K562 (cell line): ENCODE measurements at regions not wholly inside any gene's neighbourhood (a gene's known extent, or its start where the extent isn't known, plus 50 kb on each side); places are given as distances from the start of the nearest gene placed in this dataset.

Experiments used
- ATAC-seq: fragments of 200-7000 bp; cut with Tn5 transposase; 3 replicates; pipeline ENCODE4 v1.9.1; 2020; ENCODE audit warnings: moderate library complexity
- BruUV-seq: library from RNA; stranded (reverse); fragments of 400-500 nt; replicated peaks from 2 replicates; lab custom pipeline; 2021; lab: Mats Ljungman, UMichigan
- CTCF ChIA-PET: fragments of 300-600 bp; formaldehyde crosslinking; extraction: SDS; loops from one replicate; lab custom pipeline; 2021; ENCODE audit warnings: low intra/inter-chr PET ratio; lab: Yijun Ruan, JAX
- POLR2A ChIA-PET: fragments of 300-600, 350-650 bp; sonication (Branson Sonifier 250); formaldehyde crosslinking; extraction: SDS; loops from one replicate; lab custom pipeline; 2021; ENCODE audit warnings: antibody characterized with exemption, inconsistent platforms; lab: Yijun Ruan, JAX
- DNase-seq, 4 experiments: peaks; one replicate each; pipeline versions ENCODE4 v3.0.0 to v3.0.0-alpha.2; 2011 to 2018; ENCODE audit warnings: low spot score in 3 of 4, mixed read lengths in 3 of 4; ENCODE audit errors: extremely low read depth in 1 of 4
- FAIRE-seq: peaks from 2 replicates; lab custom pipeline; 2011; peaks lifted over from hg19 to GRCh38; lab: Jason Lieb, UNC
- H2AFZ ChIP-seq: 2 replicates; pipeline ENCODE4 v1.6.0; 2011; ENCODE audit warnings: low read depth, low read length, control low read depth, inconsistent platforms
- H3K27ac ChIP-seq: fragments of 200-600 bp; 3 replicates; pipeline ENCODE4 v1.8.0; 2011; ENCODE audit warnings: low read depth, mild to moderate bottlenecking, control low read depth, inconsistent platforms, low read length, moderate library complexity, mixed read lengths; ENCODE audit errors: extremely low read depth
- H3K27me3 ChIP-seq, 2 experiments: fragments of 300-600 bp in 1 of 2; 2 replicates in 1 of 2; 3 replicates in 1 of 2; pipeline versions ENCODE4 v1.6.0 to v1.8.0; 2011; ENCODE audit warnings: inconsistent platforms in 2 of 2, low read length in 2 of 2, mild to moderate bottlenecking in 1 of 2, mixed read lengths in 1 of 2, moderate library complexity in 1 of 2; ENCODE audit not compliant: control insufficient read depth in 2 of 2, insufficient read depth in 2 of 2
- H3K36me3 ChIP-seq: fragments of 300-600 bp; 3 replicates; pipeline ENCODE4 v1.8.0; 2011; ENCODE audit warnings: mild to moderate bottlenecking, low read length, inconsistent platforms; ENCODE audit not compliant: control insufficient read depth, insufficient read depth
- H3K4me1 ChIP-seq, 2 experiments: fragments of 200-600 bp in 1 of 2; replicated peaks in 1 of 2; 2 replicates in 1 of 2; 3 replicates in 1 of 2; pipeline versions ENCODE4 v1.5.1 to v1.8.0; 2011; ENCODE audit warnings: inconsistent platforms in 2 of 2, low read length in 2 of 2, mild to moderate bottlenecking in 1 of 2, mixed read lengths in 1 of 2, moderate library complexity in 1 of 2; ENCODE audit not compliant: control insufficient read depth in 2 of 2, insufficient read depth in 2 of 2
- H3K4me2 ChIP-seq: 2 replicates; pipeline ENCODE4 v1.6.1; 2011; ENCODE audit warnings: low read length, control low read depth, inconsistent platforms, mixed read lengths; ENCODE audit not compliant: insufficient read depth
- H3K4me3 ChIP-seq: fragments of 200-600 bp; sonication (generic), shearing (Covaris generic); 2 replicates; pipeline ENCODE4 v1.5.1; 2016; ENCODE audit warnings: control low read depth, inconsistent platforms
- H3K79me2 ChIP-seq: fragments of 200-600 bp; 3 replicates; pipeline ENCODE4 v1.8.0; 2011; ENCODE audit warnings: low read length, inconsistent platforms; ENCODE audit not compliant: control insufficient read depth, insufficient read depth
- H3K9ac ChIP-seq, 2 experiments: 2 replicates each; pipeline versions ENCODE4 v1.6.0 to v1.6.1; 2011; ENCODE audit warnings: low read depth in 2 of 2, low read length in 2 of 2, control low read depth in 1 of 2, inconsistent platforms in 1 of 2, mild to moderate bottlenecking in 1 of 2, mixed read lengths in 1 of 2; ENCODE audit not compliant: insufficient read depth in 1 of 2
- H3K9me1 ChIP-seq: one replicate; pipeline ENCODE4 v1.6.0; 2011; ENCODE audit warnings: inconsistent platforms, mild to moderate bottlenecking, low read length, moderate library complexity; ENCODE audit not compliant: control insufficient read depth, insufficient read depth
- H3K9me3 ChIP-seq: replicated peaks from 2 replicates; pipeline ENCODE4 v1.5.1; 2011; ENCODE audit warnings: low read depth, low read length, inconsistent platforms; ENCODE audit not compliant: control insufficient read depth, insufficient read depth
- H4K20me1 ChIP-seq: replicated peaks from 2 replicates; pipeline ENCODE4 v1.6.1; 2011; ENCODE audit warnings: low read length, inconsistent platforms, mixed read lengths; ENCODE audit not compliant: control insufficient read depth, insufficient read depth
- DNMT1 ChIP-seq: fragments of 450-650 bp; IDR thresholded peaks from 2 replicates; pipeline ENCODE4 v1.6.1; 2016; ENCODE audit warnings: antibody characterized with exemption, mild to moderate bottlenecking
- GABPA ChIP-seq: fragments of 200-800 bp; sonication (Bioruptor generic); conservative IDR thresholded peaks from 2 replicates; pipeline ENCODE4 v1.6.1; 2016; ENCODE audit warnings: low read depth, missing genetic modification characterization, missing compliant biosample characterization
- MTF1 ChIP-seq: fragments of 250-450 bp; sonication (Bioruptor Pico); IDR thresholded peaks from 2 replicates; pipeline ENCODE4 v1.9.0; 2021; ENCODE audit warnings: moderate library complexity, mild to moderate bottlenecking, inconsistent platforms, borderline replicate concordance
- RAD21 ChIP-seq, 2 experiments: fragments of 250-450 bp in 1 of 2; fragments of 450-650 bp in 1 of 2; sonication (Bioruptor Pico) in 1 of 2; formaldehyde crosslinking in 1 of 2; IDR thresholded peaks in 1 of 2; conservative IDR thresholded peaks in 1 of 2; 2 replicates each; pipeline versions ENCODE4 v1.4.0 to v1.8.0; 2020 to 2022; ENCODE audit warnings: mild to moderate bottlenecking in 2 of 2, moderate library complexity in 1 of 2
- SNIP1 ChIP-seq: fragments of 450-650 bp; IDR thresholded peaks from 2 replicates; pipeline ENCODE4 v1.7.1; 2017; ENCODE audit warnings: low read depth, mild to moderate bottlenecking
- ZNF449 ChIP-seq: fragments of 250-450 bp; sonication (Bioruptor Pico); IDR thresholded peaks from 2 replicates; pipeline ENCODE4 v1.8.0; 2022; ENCODE audit warnings: moderate library complexity, mild to moderate bottlenecking, inconsistent platforms
- ZNF639 ChIP-seq, 2 experiments: fragments of 200-800 bp in 1 of 2; sonication (Bioruptor generic) in 1 of 2; sonication (generic) in 1 of 2; formaldehyde crosslinking in 1 of 2; IDR thresholded peaks in 1 of 2; conservative IDR thresholded peaks in 1 of 2; 2 replicates each; pipeline versions ENCODE4 v1.5.0 to v1.6.1; 2016 to 2020; ENCODE audit warnings: missing compliant biosample characterization in 1 of 2, missing genetic modification characterization in 1 of 2, missing genetic modification reagents in 1 of 2
- ZNF830 ChIP-seq: fragments of 250-450 bp; sonication (Bioruptor Pico); IDR thresholded peaks from 2 replicates; pipeline ENCODE4 v1.5.0; 2021; ENCODE audit warnings: mild to moderate bottlenecking
- WGBS: fragments of 100-300 bp; shearing (Covaris generic); methylation state at CpG from one replicate; pipeline ENCODE4 v1.1.6; 2016; ENCODE audit warnings: low coverage, mixed read lengths; ENCODE audit not compliant: insufficient coverage; ENCODE audit errors: missing lambda C conversion rate; 5-methylcytosine and 5-hydroxymethylcytosine counted together
- in situ Hi-C: fragments of 300-500 bp; cut with MboI; formaldehyde crosslinking; loops from 4 replicates; pipeline ENCODE4 v1.15.0; 2018; ENCODE audit warnings: inconsistent platforms, mixed read lengths
- intact Hi-C: fragments of 100-400 bp; cut with micrococcal nuclease; formaldehyde crosslinking; loops from 2 replicates; pipeline ENCODE4 v1.14.2; 2022

- no peak overlapping the region for H3K4me2 ChIP-seq
- ChIA-PET CTCF (no interaction called here), POLR2A (no interaction called here)
- ATAC-seq (no peak), FAIRE-seq (no peak), DNase-seq (no peak)
- H3K27me3 ChIP-seq: no peaks in the 10 kb centered on the region; a peak in 1 of 5 replicates
- no peak overlapping the region for H3K27ac ChIP-seq
- no peak overlapping the region for H3K9ac ChIP-seq
- 11% methylated on average over 4 of the region's 4 CpGs for WGBS
- no peaks in the 10 kb centered on the region for H3K79me2 ChIP-seq
- no TSS peak for BruUV-seq
- H3K4me1 ChIP-seq: no peaks in the 10 kb centered on the region
- no peak overlapping the region for H2AFZ ChIP-seq
- no peaks in the 10 kb centered on the region for H4K20me1 ChIP-seq
- no peak for TF ChIP-seq SNIP1
- no peak for TF ChIP-seq DNMT1
- no peak for TF ChIP-seq MTF1 (CRISPR knock-in tag)
- H3K9me1 ChIP-seq: no peaks in the 10 kb centered on the region
- intact Hi-C loops (no loop called here), in situ Hi-C loops (no loop called here)
- H3K9me3 ChIP-seq: no peaks in the 10 kb centered on the region
- no peaks in the 10 kb centered on the region for H3K36me3 ChIP-seq
- H3K4me3 ChIP-seq: no peak overlapping the region
Observed at GRCh38 chr12:25771476-25771875, 187.0 kb upstream of the RASSF8 start.

- Histone ChIP-seq H3K4me2 (no peak overlapping the region), H3K9me3 (no peaks in the 10 kb centered on the region), H2AFZ (no peak overlapping the region), H3K36me3 (no peaks in the 10 kb centered on the region), H4K20me1 (no peaks in the 10 kb centered on the region), H3K79me2 (no peaks in the 10 kb centered on the region), H3K27me3 (no peaks in the 10 kb centered on the region; a peak in 1 of 5 replicates), H3K27ac (no peak overlapping the region), H3K4me3 (no peak overlapping the region), H3K4me1 (no peaks in the 10 kb centered on the region), H3K9ac (no peak overlapping the region), H3K9me1 (no peaks in the 10 kb centered on the region)
- CTCF ChIA-PET: no interaction called here
- intact Hi-C loops (no loop called here), in situ Hi-C loops (no loop called here)
- DNase-seq (peak in 1 of 4 experiments; percentile 1), FAIRE-seq (no peak), ATAC-seq (no peak)
- BruUV-seq: no TSS peak
- POLR2A ChIA-PET: no interaction called here
- 0% methylated on average over 4 of the region's 4 CpGs for WGBS
- TF ChIP-seq ZNF639 (CRISPR knock-in tag; conservative IDR thresholded peaks at IDR 0.05 in 1 of 2, IDR thresholded peaks at IDR 0.05 in 1 of 2) (0 out of 4 replicates have a peak, but pooled peaks of 1 of the 2 experiments have one; percentile 32), RAD21 (CRISPR knock-in tag; conservative IDR thresholded peaks at IDR 0.05 in 1 of 2, IDR thresholded peaks at IDR 0.05 in 1 of 2) (0 out of 4 replicates have a peak, but pooled peaks of 1 of the 2 experiments have one; percentile 13), GABPA (tag) (0 out of 2 replicates have a peak, but pooled peaks have one; percentile 15), ZNF830 (no peak), ZNF449 (CRISPR knock-in tag) (peak; percentile 62; the same call in 1 of the 2 replicates)
Observed at GRCh38 chr12:25775968-25776367, 182.5 kb upstream of the RASSF8 start.
